ENCODE measurements at regions not wholly inside any gene's neighbourhood (a gene's known extent, or its start where the extent isn't known, plus 50 kb on each side); places are given as distances from the start of the nearest gene placed in this dataset.

GRCh38 chr7:121541457-121541856 lies 145.3 kb upstream of the FAM3C start:
- H3K4me3 ChIP-seq: no peak overlapping the region
- DNase-seq (no peak), ATAC-seq (no peak)
- H3K4me1 ChIP-seq: no peaks in the 10 kb centered on the region
- intact Hi-C loops (cut with DNase I): no loop called here
- H3K36me3 ChIP-seq: no peaks in the 10 kb centered on the region
- no peaks in the 10 kb centered on the region for H3K9me3 ChIP-seq
- no peak overlapping the region for H3K27ac ChIP-seq
- H3K27me3 ChIP-seq: no peaks in the 10 kb centered on the region
- TF ChIP-seq, protein P1, sequence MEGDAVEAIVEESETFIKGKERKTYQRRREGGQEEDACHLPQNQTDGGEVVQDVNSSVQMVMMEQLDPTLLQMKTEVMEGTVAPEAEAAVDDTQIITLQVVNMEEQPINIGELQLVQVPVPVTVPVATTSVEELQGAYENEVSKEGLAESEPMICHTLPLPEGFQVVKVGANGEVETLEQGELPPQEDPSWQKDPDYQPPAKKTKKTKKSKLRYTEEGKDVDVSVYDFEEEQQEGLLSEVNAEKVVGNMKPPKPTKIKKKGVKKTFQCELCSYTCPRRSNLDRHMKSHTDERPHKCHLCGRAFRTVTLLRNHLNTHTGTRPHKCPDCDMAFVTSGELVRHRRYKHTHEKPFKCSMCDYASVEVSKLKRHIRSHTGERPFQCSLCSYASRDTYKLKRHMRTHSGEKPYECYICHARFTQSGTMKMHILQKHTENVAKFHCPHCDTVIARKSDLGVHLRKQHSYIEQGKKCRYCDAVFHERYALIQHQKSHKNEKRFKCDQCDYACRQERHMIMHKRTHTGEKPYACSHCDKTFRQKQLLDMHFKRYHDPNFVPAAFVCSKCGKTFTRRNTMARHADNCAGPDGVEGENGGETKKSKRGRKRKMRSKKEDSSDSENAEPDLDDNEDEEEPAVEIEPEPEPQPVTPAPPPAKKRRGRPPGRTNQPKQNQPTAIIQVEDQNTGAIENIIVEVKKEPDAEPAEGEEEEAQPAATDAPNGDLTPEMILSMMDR (IDR thresholded peaks at IDR 0.05): no peak

GRCh38 chr7:121540138-121540537 lies 144.0 kb upstream of the FAM3C start:
- no peaks in the 10 kb centered on the region for H3K27me3 ChIP-seq
- H3K27ac ChIP-seq: no peak overlapping the region
- no peak overlapping the region for H3K4me3 ChIP-seq
- H3K9me3 ChIP-seq: no peaks in the 10 kb centered on the region
- H3K36me3 ChIP-seq: no peaks in the 10 kb centered on the region
- TF ChIP-seq, protein P1 (IDR thresholded peaks at IDR 0.05): no peak
- intact Hi-C loops (cut with DNase I): no loop called here
- DNase-seq: no peak
- no peaks in the 10 kb centered on the region for H3K4me1 ChIP-seq
- ATAC-seq: no peak

- Histone ChIP-seq H3K4me3 (no peak overlapping the region), H3K36me3 (no peaks in the 10 kb centered on the region), H3K27me3 (no peaks in the 10 kb centered on the region), H3K9me3 (no peaks in the 10 kb centered on the region), H3K4me1 (no peaks in the 10 kb centered on the region), H3K27ac (no peak overlapping the region)
- no peak for DNase-seq
- ATAC-seq: no peak
- intact Hi-C loops (cut with DNase I): no loop called here
- TF ChIP-seq, protein P1 (IDR thresholded peaks at IDR 0.05): no peak
Measured at GRCh38 chr7:121537031-121537430, 140.9 kb upstream of the FAM3C start.

- DNase-seq: no peak
- no peak overlapping the region for H3K27ac ChIP-seq
- no peaks in the 10 kb centered on the region for H3K36me3 ChIP-seq
- no peaks in the 10 kb centered on the region for H3K27me3 ChIP-seq
- intact Hi-C loops (cut with DNase I): no loop called here
- no peaks in the 10 kb centered on the region for H3K4me1 ChIP-seq
- no peaks in the 10 kb centered on the region for H3K9me3 ChIP-seq
- TF ChIP-seq, protein P1 (IDR thresholded peaks at IDR 0.05): no peak
- H3K4me3 ChIP-seq: no peak overlapping the region
- no peak for ATAC-seq
Measured at GRCh38 chr7:121531175-121532070, 135.3 kb upstream of the FAM3C start.

DNA sequence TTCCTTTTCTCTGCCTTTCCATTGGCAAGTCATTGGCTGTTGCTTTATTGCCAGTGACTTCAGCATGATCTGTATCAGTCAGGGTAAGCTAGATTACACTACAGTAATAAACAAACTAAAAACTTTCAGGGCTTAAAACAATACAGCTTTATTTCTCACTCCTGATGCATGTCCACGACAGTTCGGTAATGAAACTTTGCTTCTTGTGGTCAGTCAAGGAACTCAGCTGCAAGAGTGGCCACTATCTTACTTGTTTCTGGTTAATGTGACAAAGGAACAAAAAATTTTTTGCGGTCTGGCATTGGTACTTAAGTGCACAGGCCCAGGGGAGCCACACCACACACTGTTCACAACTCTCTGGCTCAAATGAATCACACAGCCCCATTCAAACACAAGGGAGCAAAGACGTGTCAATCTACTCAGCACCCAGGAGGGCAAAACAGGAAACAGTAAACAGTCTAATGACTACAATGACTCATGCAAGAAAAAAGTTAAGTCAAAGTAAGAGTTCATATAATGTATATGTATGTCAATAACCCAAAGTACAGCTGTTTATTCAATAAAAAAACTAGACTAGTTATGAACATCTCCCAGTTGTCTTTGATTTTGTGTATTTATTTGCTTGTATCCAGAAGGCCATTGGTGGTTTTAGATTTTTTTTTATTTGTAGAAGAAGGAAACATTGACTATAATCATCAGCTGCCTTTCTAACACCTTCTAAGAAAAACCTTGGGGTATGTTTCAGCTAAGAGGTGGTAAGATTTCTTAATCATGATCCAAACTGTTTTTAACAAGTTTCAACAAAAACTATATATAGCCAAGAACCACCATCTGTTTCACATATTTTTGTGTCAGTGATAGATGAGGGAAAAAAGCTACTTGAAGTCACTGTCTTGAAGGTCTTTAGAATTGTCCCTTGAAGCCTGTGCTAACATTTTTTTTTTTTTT lies 134.4 kb upstream of the FAM3C start:
- ATAC-seq: peak; percentile 78

More for the DNA sequence above, 134.4 kb upstream of the FAM3C start:
- Histone ChIP-seq H3K27me3 (no peaks in the 10 kb centered on the region), H3K9me3 (no peaks in the 10 kb centered on the region), H3K27ac (no peak overlapping the region), H3K4me1 (no peaks in the 10 kb centered on the region), H3K36me3 (no peaks in the 10 kb centered on the region), H3K4me3 (no peak overlapping the region)
- no peak for DNase-seq
- TF ChIP-seq, protein P1 (IDR thresholded peaks at IDR 0.05): no peak
- intact Hi-C loops (cut with DNase I): no loop called here

Data from upper lobe of right lung (tissue), 1 donor.